ENCODE measurements at regions not wholly inside any gene's neighbourhood (a gene's known extent, or its start where the extent isn't known, plus 50 kb on each side); places are given as distances from the start of the nearest gene placed in this dataset.
"Not testable (repeated sequence)": the region's sequence is repeated elsewhere in the genome, so short reads cannot be mapped to it uniquely, and the experiment has no call there.

GRCh38 chr11:93608364-93608763, 53.1 kb upstream of the CEP295 start:
- DNase-seq, result peak in 1 of 2 experiments; percentile 26

- DNase-seq, result no peak
Measured at GRCh38 chr11:93606721-93607120, 54.8 kb upstream of the CEP295 start.

- no peak for DNase-seq
Measured at GRCh38 chr11:93606314-93606713, 55.2 kb upstream of the CEP295 start.

- DNase-seq, result no peak
Measured at GRCh38 chr11:93605642-93606041, 55.8 kb upstream of the CEP295 start.

GRCh38 chr11:93604008-93604660, 57.3 kb upstream of the CEP295 start:
- peak; percentile 66 to 68 for DNase-seq

GRCh38 chr11:93603225-93604007, 58.1 kb upstream of the CEP295 start:
- DNase-seq, result no peak

- DNase-seq, result not testable (repeated sequence)
Measured at GRCh38 chr11:93596171-93596570, 53.0 kb upstream of the SMCO4 start.
